ENCODE measurements at regions not wholly inside any gene's neighbourhood (a gene's known extent, or its start where the extent isn't known, plus 50 kb on each side); places are given as distances from the start of the nearest gene placed in this dataset.

- TF ChIP-seq CTCF (IDR thresholded peaks at IDR 0.05) (no peak), POLR2A (IDR thresholded peaks at IDR 0.05) (no peak), POLR2AphosphoS5 (IDR thresholded peaks at IDR 0.05; ENCODE audit: insufficient read depth in 1 of 2, low read depth in 1 of 2) (no peak)
Observed at GRCh38 chr5:89471115-89471514, 588.1 kb upstream of the MEF2C start.
